ENCODE measurements at regions not wholly inside any gene's neighbourhood (a gene's known extent, or its start where the extent isn't known, plus 50 kb on each side); places are given as distances from the start of the nearest gene placed in this dataset.

DNA sequence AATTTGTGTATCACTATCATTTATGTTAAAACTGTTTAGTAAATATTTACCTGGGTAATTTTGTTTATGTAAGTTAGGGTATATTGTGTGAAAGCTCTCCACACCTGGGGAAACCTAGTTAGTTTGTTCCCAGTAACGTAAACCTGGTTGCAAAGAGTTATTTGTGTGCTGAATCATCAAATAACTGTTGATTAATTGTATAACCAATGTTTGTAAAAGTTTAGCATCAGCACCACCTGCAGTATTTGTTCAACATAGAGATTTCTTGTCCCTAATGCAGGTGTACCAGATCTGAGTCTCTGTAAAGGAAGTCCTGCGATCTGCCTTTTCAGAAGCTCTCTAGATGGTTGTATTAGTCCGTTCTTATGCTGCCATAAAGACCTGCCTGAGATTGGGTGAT, 440.4 kb downstream of the COL12A1 start:
- no peak for DNase-seq

DNA sequence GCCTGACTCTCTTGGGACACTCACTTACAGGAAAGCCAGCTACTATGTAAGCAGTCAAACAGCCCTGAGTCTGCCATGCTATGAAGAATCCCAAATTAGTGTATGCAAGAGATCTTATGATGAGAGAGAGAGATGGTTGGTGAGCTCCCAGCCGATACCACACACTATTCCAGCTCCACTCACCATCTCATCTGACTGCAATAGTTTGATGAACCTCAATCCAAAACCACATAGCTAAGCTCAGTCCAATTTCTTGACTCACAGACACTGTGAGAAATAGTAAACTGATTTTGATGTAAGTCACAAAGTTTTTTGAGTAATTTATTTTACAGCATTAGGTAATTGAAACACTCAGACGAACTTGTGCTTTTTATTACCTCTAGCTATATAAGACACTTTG, 441.4 kb downstream of the COL12A1 start:
- no peak for DNase-seq

DNA sequence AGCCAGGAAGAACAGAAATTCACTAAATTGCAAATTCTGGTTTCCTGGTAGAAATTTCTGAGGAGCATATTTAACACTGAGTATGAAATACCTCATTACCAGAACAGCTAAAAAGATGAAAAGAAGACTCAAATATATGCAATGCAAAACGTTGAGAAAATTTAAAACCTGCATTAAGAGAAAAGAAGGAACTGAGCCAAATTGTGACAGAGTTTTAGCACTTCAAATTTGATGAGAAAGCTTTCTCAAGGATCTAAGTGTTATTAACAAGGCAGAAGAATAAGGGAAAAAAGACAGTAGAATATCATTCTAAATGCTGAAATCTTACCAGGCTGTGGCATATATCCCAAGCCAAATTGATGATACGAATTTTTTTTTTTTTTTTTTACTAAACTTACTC, 443.0 kb downstream of the COL12A1 start:
- no peak for DNase-seq

DNA sequence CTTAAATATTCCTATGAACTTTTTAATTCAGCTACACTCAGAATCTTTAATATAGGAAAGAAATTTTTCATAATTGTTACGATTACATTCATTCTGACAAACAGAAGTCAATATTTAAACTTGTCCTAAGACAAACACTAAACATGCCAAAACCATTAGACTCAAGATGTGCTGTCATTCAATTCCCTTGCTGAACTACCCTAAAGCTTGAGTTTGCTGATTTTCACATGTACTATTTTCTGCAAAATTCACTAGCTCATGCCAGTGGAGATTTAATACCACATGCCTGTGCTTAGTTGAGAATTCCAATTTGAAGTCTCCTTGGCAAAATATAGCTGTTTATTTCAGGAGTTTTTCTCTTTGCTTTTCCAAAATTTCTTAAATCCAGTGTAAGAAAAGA, 448.0 kb downstream of the COL12A1 start:
- no peak for DNase-seq

DNA sequence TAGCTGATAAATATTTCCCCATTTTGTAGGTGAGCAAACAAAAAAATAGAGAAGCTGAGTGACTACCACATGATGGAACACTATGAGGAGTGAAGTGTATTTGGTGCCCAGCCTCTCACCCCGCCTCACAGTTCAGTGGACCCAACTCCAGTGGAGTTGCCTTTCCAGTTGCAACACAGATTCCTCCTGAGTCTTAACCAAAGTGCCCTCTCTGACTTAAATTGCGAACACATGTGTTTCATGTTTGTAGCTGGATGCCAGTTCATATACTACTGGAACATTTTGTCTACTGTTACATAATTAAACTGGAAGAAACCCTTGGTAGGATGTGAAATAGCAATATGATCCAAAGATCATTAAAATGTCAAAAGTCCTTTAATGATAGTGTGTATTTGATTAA, 448.9 kb downstream of the COL12A1 start:
- no peak for DNase-seq

DNA sequence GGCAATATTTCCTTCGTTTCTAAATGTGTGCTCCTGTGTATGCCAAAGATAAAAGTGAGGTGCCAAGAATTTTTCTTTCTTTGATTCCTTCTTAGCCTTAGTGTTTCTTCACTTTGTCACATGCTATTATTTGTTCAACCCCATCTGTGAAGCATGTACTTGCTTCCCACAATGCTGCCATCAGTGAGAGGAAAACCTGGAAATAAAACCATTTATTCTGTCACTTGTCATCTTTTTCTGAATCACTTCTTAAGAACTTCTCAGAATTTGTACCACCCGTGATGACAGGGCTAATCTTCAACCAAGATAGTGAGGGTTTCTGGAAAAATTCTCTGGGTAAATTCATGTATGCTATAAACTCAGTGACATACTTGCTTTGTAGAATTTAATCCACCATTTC, 450.1 kb downstream of the COL12A1 start:
- no peak for DNase-seq

DNA sequence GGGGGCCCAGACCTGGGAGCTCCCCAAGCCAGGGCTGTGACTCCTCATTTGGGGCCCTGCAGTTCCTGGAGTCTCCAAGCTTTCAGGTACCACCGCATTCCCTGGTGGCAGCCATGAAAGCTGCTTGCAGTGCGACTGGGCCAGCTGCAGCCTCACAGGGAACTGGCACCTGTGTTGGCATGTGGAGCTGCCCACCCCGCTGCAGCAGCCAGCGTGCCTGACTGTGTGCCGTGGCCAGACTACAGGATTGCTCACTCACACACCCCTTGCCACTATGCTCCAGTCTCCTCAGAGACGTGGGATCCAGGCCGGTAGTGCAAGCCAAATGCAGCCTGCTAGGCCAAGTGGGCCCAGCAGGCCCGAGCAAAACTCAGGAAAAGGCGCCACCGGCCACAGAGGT, 450.7 kb downstream of the COL12A1 start:
- DNase-seq: no peak

DNA sequence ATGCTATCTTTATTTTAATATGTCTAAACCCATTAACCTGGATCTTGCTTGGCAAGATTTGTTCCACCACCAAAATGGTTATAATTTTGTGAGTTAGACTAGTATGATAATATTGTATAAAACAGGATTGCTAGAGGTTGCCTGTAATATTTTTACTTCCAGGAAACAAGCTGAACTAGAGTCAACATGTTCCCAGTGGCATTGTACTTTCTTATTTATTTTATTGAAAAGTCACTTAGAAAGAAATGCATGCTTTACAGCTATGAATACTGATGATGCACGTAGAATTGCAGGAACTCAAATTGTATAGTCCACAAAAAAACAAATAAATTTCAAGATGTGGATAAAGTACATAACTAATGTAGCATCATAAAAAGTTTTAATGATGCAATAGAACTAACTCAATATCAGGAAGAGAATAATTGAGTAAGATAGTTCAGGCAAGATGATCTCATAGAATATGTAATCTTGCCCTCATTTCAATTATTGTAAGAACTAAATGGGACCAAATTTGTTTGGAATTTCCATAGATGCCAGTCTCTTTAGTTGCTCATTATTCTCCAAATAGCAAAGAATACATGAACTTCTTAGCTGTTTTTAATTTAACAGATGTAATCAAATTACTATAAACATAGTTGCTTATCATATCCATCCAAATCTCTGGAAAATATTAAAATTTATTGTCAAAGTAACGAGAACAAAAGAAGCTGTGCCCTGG, 451.8 kb downstream of the COL12A1 start:
- no peak for DNase-seq

DNA sequence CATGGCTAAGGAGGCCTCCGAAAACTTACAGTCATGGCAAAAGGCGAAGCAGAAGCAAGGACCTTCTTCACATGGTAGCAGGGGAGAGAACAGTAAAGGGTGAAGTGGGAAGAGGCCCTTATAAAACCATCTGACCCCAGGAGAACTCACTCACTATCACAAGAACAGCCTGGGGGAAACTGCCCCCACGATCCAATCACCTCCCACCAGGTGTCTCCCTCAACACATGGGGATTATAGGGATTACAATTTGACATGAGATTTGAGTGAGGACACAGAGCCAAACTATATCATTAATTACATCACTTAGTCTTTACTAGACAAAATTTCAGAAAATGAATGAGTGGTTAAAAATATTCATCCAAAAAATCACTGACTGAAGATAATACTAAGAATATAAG, 453.6 kb downstream of the COL12A1 start:
- DNase-seq: no peak

DNA sequence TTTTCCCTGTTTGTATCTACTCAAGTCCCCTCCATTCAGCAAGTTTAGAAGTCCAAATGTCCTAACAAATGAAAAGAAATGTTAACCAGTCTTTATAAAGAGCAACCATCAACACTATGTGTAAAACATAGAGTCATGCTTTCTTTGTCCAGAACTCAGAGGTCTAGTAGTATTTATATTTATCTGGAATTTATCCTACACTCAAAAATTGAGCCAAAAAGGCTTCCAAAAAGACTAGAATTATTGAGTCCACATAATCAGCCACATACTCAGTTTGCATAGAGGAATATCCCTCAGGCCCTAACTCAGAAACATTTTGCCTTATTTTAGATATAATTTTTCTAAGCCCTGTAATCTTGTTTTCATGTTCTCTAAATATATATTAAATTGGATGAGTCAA, 455.0 kb downstream of the COL12A1 start:
- no peak for DNase-seq

DNA sequence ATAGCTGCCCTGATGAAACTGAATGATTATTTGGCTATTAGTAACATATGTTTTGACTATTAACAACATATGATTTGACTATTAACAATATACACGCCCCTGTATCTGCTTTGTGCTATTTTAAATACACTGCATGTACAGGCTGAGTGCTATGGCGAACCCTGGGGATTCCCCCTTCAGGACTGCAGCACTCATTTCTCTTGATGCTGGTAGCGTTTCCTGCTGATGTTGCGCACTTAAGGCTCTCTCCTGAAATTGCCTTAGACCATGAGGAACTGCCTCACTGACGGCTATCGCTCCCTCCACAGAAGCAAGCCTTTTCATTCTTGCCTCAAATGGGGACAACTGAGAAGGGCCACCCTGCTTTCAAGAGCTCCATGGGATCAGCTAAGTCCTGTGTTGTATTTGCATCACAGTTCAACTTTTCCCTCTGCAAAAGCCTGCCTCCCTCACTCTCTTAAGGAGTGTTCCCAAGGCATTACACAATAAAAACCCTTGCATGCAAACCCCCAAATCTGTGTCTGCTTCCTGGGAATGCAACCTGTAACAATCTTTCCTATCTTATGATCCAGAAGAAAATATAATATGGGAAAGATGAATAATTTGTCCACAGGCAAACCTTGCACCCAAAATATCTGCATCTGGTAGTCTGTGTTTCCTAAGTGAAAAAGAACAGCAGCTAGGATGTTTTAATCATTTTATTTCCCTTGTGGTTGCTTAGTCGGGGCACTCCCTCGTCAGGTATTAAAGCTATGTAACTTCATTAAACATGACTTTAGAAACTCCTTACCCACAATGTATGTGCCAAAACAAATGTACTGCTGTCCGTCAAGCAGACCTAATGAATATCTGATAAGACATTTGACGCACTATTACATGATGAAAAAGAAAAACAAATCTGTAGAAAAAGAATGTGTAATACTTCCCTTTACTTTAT, 456.4 kb downstream of the COL12A1 start:
- no peak for DNase-seq

DNA sequence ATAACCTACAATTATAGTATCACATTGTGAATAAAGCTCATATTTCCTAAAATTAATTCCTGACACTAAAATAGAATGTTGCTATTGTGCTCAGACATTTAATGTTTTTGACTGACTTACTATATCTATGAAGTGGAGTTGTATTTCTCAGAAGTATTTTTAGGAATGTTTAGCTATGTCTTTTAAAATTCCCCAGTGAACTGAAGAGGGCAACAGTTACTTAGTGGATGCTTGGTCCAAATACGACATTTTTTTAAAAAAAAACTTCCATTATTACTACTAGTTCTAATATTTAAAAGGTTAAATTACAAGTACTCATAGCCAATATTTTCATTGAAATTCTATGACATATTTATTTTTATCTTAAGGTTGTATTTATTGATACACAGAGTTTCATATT, 460.2 kb downstream of the COL12A1 start:
- DNase-seq: no peak

DNA sequence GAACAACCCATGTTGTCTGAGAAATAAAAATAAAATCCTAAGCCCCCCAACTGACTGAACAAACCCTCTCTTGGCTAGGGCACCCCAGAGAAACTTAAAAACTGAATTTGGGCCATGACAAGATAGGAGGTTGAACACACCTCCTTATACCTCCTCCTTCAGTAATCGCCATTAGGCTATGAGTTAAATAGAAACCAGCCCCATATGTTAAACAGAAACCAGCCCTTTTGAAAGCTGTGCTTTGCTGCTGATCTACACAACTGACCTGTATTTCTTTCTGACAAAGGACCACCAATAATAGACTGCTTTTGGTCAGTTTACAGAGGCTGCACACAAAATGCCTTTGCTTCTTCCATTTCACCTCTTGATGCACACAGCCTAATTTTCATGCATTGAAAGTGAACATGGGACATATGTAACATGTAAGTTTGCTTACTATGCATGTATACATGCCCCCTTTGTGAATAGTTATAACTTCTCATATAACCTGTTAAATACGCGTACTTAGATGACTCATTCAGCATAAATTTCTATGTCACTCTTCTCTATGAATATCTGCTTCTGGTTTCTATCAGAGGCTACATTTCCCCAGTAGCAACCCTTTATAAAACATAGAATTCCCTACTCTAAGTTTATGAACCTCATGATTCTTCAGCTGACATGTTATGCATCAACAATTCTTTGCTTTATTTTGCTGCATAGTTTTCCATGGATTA, 462.9 kb downstream of the COL12A1 start:
- DNase-seq: no peak

DNA sequence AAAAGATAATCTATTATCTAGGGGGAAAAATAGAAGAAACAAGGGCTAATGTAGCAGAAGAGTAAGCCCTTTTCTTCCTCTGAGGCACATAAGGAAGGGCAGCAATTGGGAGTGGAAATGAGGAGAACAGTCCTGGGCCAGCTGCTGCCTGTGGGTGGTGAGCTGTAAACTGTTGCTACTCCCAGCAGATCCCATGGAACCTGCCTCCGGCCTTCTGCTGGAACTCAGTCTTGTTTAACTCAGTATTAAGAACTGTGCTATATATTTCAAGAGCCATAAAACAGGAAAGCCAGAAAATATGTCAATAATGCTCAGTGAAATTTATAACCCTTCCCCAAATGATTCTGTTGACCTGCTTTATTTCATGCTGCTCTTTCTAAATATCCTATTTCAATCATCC, 464.2 kb downstream of the COL12A1 start:
- DNase-seq: no peak

DNA sequence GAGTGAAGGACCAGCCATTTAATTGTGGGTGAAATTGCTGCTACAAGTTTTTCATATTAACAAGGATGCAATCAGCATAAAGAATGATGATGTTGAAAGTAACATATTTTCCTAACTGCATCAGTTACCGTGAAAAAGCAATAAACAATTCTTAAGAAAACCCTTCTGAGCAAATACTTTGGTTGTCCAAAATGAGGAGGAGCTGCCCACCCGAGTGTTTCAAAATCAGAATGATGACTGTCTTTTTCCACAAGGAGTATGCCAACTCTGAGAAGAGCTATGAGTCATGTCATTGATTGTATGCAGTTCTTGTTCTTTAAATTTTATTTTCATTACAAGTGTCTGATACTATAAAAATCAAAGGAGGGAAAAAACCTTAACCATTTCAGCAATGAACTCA, 470.5 kb downstream of the COL12A1 start:
- no peak for DNase-seq

DNA sequence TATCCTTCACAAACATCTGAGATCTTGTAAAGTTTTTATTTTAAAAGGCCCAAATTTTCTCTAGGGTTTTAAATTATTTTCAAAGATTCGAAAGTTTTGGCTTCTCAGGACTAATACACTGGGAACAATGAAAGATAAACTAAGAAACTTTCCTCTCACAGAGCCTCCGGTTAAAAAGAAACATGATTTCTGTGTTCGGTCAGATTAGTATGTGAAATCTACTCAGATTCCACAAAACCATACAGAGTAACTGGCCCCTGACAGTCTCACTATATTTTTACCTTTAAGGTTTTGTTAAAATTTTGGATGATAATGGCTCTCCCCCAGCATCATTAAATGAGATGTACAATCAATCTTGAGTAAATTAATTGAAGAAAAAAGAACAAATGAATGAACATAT, 471.0 kb downstream of the COL12A1 start:
- no peak for DNase-seq

DNA sequence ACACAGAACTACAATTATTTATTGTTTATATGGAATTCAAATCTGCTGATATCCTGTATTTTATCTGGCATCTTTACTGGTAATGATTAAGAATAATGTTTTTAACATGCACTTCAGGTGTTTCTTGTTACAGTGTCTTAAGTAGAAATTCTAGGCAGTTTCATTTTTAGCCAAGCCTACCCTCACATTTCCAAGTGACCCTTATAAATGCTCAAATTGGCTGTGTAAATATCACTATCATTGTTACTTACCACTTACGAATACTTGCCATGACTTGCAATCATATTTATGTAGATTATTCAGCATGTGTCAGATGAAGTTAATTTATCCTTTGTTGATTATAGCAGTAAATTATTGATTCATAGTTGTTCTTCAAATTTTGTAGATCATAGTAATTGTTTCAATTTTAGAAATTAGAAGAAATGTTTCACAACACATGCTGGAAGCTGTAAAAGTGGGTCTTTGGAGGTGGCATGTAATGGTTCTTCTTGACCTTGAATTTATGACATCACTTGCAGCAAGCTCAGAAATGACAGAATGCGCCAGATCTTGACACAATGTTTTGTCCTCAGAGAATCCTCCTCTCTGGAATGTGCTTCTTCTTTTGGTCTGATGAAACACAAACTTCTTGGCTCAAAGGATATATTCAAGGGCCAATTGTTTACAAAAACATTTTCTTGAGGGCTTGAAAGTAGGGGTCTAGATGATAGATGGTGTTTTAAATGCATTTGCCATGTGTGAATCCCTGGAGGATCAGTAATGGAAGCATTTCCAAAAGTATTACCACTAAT, 471.8 kb downstream of the COL12A1 start:
- DNase-seq: no peak

DNA sequence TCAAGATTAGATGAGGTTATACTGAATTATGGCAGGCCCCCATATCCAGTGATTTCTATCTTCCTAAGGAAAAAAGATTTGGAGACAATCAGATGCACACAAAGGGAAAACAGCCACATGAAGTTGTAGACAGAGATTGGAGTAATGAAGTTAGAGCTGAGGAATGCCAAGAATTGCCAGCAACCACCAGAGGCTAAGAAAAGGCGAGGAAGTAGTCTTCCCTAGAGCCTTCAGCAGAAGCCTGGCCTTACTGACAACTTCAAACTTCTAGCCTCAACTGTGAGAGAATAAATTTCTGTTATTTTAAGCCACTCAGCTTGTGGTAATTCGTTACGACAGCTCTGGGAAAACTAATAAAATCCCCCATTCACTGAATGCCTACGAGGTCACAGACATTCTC, 473.9 kb downstream of the COL12A1 start:
- DNase-seq: no peak

DNA sequence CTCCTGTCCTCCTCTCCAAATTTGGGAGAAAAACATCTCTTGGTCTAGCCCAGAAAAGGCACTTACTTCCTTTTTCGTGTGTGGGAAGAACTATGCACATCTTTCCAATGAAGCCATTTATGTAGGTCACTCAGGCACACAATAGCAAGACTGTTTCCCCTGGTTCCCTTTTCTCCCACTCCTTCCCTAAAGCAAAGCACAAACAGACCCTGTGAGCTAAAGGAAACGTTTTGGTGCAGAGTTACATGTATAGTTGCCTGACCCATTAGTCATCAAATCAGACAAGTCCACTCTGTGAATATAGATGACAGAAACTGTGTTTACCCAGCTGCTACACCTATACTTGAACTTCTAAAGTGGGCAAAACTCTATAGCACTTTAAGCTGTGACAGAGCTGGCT, 474.6 kb downstream of the COL12A1 start:
- DNase-seq: no peak

DNA sequence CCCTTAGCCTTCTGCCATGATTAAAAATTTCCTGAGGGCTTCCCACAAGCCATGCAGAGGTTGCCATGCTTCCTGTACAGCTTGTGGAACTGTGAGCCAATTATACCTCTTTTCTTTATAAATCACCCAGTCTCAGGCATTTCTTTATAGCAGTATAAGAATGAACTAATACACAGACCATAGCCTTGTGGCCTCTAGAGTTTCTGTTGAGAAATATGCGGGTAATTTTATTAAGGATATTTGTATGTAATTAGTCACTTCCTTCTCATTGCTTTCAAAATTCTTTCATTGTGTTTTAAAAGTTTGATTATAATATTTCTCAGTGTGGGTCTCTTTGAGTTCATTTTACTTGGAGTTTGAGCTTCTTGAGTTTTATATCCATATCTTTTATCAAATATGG, 484.9 kb downstream of the COL12A1 start:
- no peak for DNase-seq

DNA sequence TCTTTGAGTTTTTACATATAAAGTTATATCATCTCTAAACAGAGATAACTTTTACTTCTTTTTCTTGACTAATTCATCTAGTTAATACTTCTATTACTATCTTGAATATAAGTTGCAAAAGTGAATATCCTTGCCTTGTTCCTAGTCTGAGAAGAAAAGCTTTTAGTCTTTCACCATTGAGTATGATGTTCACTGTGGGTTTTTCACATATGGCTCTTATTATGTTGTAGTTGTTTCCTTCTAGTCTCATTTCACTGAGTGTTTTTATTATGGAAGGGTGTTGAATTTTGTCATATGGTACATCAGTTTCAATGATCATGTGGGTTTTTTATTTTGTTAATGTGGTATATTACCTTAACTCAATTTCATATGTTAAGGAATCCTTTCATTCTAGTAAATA, 488.3 kb downstream of the COL12A1 start:
- DNase-seq: no peak
